NB4 (cell line): ENCODE measurements at regions not wholly inside any gene's neighbourhood (a gene's known extent, or its start where the extent isn't known, plus 50 kb on each side); places are given as distances from the start of the nearest gene placed in this dataset.

Experiments
- DNase-seq: peaks from one replicate; pipeline ENCODE4 v3.0.0; 2010; ENCODE audit warnings: low read depth
- H3K4me3 ChIP-seq: one replicate; pipeline ENCODE4 v1.5.1; 2011; ENCODE audit warnings: mild to moderate bottlenecking, low read depth, low read length, moderate library complexity
- MAX ChIP-seq: IDR thresholded peaks from 2 replicates; pipeline ENCODE4 v1.6.1; 2011; ENCODE audit warnings: low read depth, low read length
- MYC ChIP-seq: IDR thresholded peaks from 2 replicates; pipeline ENCODE4 v1.6.1; 2011; ENCODE audit warnings: low read depth, low read length
- POLR2A ChIP-seq: IDR thresholded peaks from 2 replicates; pipeline ENCODE4 v1.6.1; 2011; ENCODE audit warnings: mild to moderate bottlenecking; ENCODE audit not compliant: insufficient read length; ENCODE audit errors: extremely low read depth
- TF ChIP-seq, protein P1 (sequence below): IDR thresholded peaks from one replicate; pipeline ENCODE4 v1.5.1; 2012; ENCODE audit warnings: low read depth, low read length

DNA sequence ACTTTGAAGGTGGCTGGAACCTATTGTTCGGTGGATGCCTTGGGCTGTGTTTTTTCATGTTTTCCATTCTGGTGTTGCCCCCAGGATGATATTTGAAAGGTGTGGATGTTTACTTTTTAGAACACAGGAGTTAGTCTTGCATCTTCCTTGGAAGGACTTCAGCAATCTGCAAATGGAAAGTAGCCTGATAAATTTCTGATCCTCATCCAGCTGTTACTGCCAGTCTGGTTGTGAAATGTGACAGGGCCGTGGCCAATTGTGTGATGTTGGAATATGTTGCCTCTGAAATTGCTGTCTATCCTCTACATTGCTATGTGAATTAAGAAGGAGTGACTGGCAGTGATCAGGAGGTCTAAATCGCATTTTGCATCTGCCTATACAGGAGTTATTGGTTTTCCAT, 382.5 kb upstream of the C2CD4B start:
- H3K4me3 ChIP-seq: no peak overlapping the region
- DNase-seq: no peak
- TF ChIP-seq MYC (no peak), MAX (no peak), POLR2A (no peak)
- TF ChIP-seq, protein P1, sequence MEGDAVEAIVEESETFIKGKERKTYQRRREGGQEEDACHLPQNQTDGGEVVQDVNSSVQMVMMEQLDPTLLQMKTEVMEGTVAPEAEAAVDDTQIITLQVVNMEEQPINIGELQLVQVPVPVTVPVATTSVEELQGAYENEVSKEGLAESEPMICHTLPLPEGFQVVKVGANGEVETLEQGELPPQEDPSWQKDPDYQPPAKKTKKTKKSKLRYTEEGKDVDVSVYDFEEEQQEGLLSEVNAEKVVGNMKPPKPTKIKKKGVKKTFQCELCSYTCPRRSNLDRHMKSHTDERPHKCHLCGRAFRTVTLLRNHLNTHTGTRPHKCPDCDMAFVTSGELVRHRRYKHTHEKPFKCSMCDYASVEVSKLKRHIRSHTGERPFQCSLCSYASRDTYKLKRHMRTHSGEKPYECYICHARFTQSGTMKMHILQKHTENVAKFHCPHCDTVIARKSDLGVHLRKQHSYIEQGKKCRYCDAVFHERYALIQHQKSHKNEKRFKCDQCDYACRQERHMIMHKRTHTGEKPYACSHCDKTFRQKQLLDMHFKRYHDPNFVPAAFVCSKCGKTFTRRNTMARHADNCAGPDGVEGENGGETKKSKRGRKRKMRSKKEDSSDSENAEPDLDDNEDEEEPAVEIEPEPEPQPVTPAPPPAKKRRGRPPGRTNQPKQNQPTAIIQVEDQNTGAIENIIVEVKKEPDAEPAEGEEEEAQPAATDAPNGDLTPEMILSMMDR: no peak

DNA sequence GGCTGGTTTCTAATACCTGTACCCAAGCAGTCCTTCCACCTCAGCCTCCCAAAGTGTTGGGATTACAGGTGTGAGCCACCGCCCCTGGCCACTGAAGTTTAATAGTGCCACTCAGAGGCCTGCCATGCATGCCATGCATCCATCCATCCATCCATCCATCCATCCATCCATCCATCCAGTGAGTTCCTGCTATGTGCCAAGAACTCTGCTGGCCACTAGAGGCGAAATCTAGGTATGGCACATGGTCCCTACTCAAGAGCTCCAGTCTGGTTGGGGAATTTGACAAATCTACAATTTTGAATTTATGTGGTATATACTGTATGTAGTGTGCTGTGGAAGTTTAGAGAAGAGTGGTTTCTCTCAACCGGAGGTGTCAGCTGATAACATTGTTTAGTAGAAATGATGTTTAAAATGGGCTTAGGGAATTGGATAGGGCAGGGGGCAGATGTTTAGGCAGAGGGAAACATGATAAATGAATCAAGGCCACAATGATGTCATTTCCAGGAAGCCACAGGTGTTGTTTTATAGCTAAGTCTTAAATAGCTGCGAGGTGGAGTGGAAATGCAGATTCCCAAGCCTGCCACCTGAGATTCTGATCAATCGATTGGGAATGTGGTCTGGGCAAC, 384.4 kb upstream of the C2CD4B start:
- TF ChIP-seq POLR2A (no peak), MYC (0 out of 2 replicates have a peak, but pooled peaks have one; percentile 19), MAX (peak; percentile 79)
- TF ChIP-seq, protein P1: peak; percentile 60
- peak; percentile 20 for DNase-seq
- no peak overlapping the region for H3K4me3 ChIP-seq

GRCh38 chr15:62550106-62550505, 385.0 kb upstream of the C2CD4B start:
- TF ChIP-seq MAX (no peak), POLR2A (no peak), MYC (no peak)
- TF ChIP-seq, protein P1: no peak
- no peak overlapping the region for H3K4me3 ChIP-seq
- DNase-seq: no peak

GRCh38 chr15:62552444-62552843, 387.4 kb upstream of the C2CD4B start:
- TF ChIP-seq MYC (no peak), MAX (no peak), POLR2A (no peak)
- TF ChIP-seq, protein P1: no peak
- DNase-seq: no peak

GRCh38 chr15:62553911-62554563, 389.0 kb upstream of the C2CD4B start:
- DNase-seq: no peak
- TF ChIP-seq, protein P1: no peak
- no peak for TF ChIP-seq MYC
- TF ChIP-seq POLR2A: no peak
- TF ChIP-seq MAX: no peak
- H3K4me3 ChIP-seq: no peak overlapping the region

More at GRCh38 chr15:62552444-62552843, 387.4 kb upstream of the C2CD4B start:
- no peak overlapping the region for H3K4me3 ChIP-seq
